Left colon (tissue), 2 donors: ENCODE measurements at regions not wholly inside any gene's neighbourhood (a gene's known extent, or its start where the extent isn't known, plus 50 kb on each side); places are given as distances from the start of the nearest gene placed in this dataset.

Source experiments
- ATAC-seq: fragments of 200-7000 bp; cut with Tn5 transposase; one replicate; pipeline ENCODE4 v1.9.1; 2020; ENCODE audit warnings: mild to moderate bottlenecking, moderate library complexity
- DNase-seq, 2 donors: peaks; one replicate each; pipeline ENCODE4 v3.0.0-alpha.2; 2020
- intact Hi-C, 2 donors: fragments of 100-400 bp; cut with DNase I in 1 of 2; cut with micrococcal nuclease in 1 of 2; formaldehyde crosslinking; loops; one replicate each; pipeline versions ENCODE4 v1.11.2 to v1.14.0; 2022; cut with DNase I, micrococcal nuclease
- donor health status: DM: no; HTN: no; CAD: no.
- donor health status: DM: yes; HTN: yes; CAD: no.

GRCh38 chr12:67424784-67425183 is 155.6 kb downstream of the CAND1 start:
- DNase-seq: peak; percentile 25 to 64
- intact Hi-C loops: no loop called here
- peak; percentile 61 for ATAC-seq

DNA sequence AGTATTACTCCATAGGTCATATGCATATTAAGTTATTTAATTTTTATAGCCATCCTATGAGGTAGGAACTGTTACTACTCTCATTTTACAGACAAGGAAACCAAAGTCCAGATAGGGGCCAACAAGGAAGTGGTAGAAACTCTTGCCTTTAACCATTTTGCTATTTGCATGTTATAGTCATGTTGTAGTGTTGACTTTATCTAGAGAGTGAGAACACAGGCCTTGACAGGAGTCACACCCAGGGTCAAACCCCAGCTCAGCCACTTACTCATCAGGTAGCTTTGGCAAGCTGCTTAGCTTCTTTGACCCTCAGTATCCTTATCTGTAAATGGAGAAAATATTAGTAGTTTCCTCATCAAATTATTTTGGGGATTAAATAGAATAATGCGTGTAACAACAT is 156.2 kb downstream of the CAND1 start:
- ATAC-seq (peak; percentile 86), DNase-seq (peak; percentile 43 to 81)
- intact Hi-C loops: no loop called here

DNA sequence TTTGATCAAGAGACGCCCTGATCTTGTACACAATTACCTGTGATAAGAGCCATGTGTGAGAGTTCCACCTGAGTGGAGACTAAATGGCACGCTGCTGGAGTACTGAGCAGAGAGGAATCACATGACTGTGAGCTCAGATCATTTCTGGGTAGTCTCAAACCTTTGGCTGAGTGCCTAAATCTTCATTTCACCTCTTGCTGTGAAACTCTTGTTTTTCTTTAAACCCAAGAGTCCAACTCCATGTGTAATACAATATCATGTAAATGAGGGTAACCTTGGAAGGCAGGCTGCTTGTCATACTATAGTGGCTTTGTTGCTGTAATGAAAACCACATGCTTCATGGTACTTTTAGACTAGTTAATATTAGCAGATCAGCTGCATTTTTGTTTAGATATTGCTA is 156.9 kb downstream of the CAND1 start:
- intact Hi-C loops: no loop called here
- DNase-seq (peak in 1 of 2 donors; percentile 13), ATAC-seq (peak; percentile 40)

DNA sequence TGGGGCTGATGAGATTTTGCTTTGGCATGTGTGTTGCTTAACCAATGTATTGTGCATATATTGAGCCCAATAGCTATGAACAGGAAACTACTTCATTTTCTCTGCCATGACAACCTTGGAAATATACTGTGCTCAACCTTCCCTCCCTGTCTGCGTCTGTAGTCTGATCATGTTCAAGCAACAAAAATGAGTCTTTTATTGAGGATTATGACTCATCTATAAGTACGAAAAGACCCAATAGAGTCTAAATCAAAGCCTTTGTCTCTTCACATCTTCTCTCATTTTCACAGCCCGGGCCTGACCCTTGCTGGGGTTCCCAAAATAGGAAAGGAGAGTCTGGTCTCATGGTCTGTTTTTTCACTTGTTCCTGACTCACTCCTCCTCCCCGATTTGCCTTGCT is 158.2 kb downstream of the CAND1 start:
- no peak for DNase-seq
- ATAC-seq: no peak
- intact Hi-C loops: no loop called here

- intact Hi-C loops: no loop called here
- ATAC-seq: peak; percentile 48
- DNase-seq: no peak
Observed at GRCh38 chr12:67428431-67428830, 159.3 kb downstream of the CAND1 start.

DNA sequence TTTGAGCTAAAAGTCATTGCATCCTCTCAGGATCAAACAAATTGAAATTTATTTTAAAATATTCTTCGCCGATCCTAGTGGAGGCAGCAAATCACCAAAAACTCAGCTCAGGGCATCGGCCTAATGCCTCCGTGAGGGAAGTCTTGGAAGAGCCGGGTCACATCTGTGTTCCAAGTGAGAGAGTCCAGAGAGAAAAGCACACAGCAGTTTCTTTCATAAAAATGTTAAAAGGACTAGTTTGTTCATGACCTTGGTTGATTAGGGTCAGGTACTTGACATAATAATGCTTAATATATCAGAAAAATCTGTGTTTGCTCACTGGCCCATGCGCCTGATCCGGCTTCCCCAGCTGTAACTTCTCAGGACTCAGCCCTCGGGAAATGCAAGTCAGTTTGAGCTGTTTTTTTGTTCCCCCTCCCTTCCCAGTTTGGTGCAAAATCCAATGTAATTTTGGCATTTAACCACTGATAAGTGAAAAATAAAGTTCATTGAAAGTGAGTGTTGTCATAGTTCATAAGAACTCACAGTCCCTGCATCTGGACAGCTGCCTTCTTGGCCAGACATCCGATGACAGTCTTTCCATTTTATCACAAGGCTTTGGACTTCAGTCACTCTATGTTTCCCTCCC is 161.7 kb downstream of the CAND1 start:
- DNase-seq (no peak), ATAC-seq (no peak)
- intact Hi-C loops: no loop called here

DNA sequence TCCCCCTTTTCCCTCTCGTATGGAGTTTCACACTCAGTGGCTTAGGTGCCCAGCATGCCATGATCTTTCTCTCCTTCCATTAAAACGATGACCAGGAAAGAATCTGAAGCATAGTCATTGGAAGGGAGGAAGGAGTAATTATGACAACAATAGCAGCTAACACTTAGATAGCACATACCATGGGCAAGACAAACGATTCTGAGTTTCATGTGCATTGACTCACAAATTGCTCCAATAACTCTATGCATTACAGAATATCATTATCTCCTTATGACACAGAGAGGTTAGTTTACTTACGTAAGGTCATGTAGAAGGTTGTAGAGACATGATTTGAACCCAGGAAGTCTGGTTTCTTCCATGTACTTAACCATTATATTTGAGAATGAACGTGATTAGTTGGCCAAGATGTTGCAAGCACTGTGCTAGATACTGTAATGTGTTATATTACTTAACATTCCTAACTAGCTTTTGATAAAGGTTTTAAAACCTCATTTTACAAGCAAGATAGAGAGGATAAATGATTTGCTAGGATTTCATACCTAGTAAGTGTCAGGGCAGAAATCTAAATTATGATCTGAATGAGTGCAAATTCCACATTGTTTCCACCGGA is 162.4 kb downstream of the CAND1 start:
- ATAC-seq (peak; percentile 56), DNase-seq (no peak)
- intact Hi-C loops: no loop called here

- no peak for DNase-seq
- intact Hi-C loops: no loop called here
- peak; percentile 21 for ATAC-seq
Observed at GRCh38 chr12:67433385-67434175, 164.4 kb downstream of the CAND1 start.

- DNase-seq (no peak), ATAC-seq (peak; percentile 11)
- intact Hi-C loops: no loop called here
Observed at GRCh38 chr12:67434671-67435370, 165.7 kb downstream of the CAND1 start.

DNA sequence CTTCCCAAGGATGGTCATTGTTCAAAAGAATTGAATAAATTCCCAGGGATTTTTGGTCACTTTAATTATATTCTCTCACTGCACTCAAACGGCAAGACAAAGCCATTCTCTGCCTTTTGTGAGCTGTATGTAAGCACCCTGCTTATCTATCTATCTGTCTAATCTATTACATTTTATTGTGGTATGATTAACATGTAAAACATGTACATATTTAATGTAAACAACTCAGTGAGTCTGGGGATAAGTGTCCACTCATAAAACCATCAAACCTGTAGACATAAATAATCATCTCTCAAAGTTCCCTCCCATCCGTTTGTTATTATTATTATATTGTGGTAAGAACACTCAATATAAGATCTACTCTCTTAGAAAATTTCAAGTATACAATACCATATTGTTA is 167.1 kb downstream of the CAND1 start:
- intact Hi-C loops: no loop called here
- no peak for ATAC-seq
- DNase-seq: no peak

GRCh38 chr12:67437011-67437410 is 167.9 kb downstream of the CAND1 start:
- ATAC-seq (no peak), DNase-seq (no peak)
- intact Hi-C loops: no loop called here

DNA sequence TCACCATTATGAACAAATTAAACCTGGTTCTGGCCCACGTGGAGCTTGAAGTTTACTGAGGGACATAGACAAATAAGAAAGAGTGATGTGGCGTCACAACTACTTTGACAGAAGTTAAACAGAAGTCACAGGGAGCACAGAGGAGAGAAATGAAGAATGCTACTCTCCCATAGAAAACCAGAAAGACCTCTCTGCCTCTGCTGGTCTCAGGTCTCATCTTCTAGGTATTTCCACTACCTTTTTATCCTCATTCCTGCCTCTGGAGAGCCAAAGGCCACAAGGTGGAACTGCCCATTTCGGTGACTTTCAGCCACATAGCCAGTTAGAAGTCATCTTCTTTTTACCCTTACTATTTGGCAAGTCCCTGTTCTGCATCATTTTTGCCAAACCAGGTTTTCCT is 170.5 kb downstream of the CAND1 start:
- intact Hi-C loops: loop anchor here in 1 of 2 donors (10.0 kb wide), 2 partner anchors 205 to 505 kb away; partner anchors contain the start of gene DYRK2
- DNase-seq: no peak
- no peak for ATAC-seq

GRCh38 chr12:67441736-67442346 is 172.7 kb downstream of the CAND1 start:
- ATAC-seq: peak; percentile 97
- intact Hi-C loops: loop anchor here in 1 of 2 donors (10.0 kb wide), 2 partner anchors 203 to 503 kb away; partner anchors contain the start of gene DYRK2
- DNase-seq: peak; percentile 84 to 97

- DNase-seq: peak in 1 of 2 donors; percentile 43
- ATAC-seq: peak; percentile 68
- intact Hi-C loops: loop anchor here in 1 of 2 donors (10.0 kb wide), 2 partner anchors 202 to 502 kb away; partner anchors contain the start of gene DYRK2
Observed at GRCh38 chr12:67442347-67442841, 173.2 kb downstream of the CAND1 start.

GRCh38 chr12:67442896-67443295 is 173.7 kb downstream of the CAND1 start:
- no peak for DNase-seq
- ATAC-seq: no peak
- intact Hi-C loops: loop anchor here in 1 of 2 donors (10.0 kb wide), 2 partner anchors 202 to 502 kb away; partner anchors contain the start of gene DYRK2

DNA sequence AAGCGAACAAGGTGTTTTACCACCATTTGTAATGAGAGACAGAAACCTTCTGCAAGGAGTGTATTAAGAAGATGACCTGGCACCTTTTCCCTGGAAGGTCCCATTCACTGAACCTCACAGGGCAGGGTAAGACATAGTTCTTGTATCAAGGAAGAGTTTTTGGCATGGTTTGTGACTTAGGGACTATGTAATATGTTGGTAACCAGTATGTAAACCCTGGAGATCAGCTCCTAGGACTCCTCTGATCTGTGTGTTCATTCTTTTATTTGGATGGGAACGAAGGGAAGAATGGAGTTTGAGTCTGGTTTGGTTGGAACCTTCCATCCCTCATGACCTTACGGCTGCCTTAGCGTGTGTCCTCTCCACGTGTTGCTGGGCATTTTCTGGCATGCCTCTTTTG is 175.4 kb downstream of the CAND1 start:
- DNase-seq (no peak), ATAC-seq (no peak)
- intact Hi-C loops: loop anchor here in 1 of 2 donors (10.0 kb wide), 2 partner anchors 200 to 500 kb away; partner anchors contain the start of gene DYRK2

DNA sequence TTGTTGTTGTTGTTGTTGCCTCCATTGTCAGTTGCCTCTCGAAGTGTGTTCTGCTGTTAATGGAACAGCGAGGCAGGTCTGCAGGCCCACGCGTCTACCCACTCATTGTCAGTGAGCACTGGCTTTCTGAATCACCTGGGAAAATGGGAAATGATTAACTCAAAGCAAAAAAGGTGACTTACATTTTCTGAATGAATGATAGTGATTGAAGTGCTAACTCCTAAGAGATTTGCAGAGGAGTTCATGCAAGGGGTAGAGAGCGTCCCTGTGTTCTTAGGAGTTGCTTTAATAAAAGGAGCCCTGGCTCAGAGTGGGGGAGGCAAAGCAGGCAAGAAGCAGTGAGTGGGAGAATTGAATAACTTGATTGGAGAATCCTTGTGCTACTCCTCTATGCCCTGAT is 177.6 kb downstream of the CAND1 start:
- ATAC-seq: no peak
- DNase-seq: no peak
- intact Hi-C loops: loop anchor here in 1 of 2 donors (10.0 kb wide), 2 partner anchors 198 to 498 kb away; partner anchors contain the start of gene DYRK2

DNA sequence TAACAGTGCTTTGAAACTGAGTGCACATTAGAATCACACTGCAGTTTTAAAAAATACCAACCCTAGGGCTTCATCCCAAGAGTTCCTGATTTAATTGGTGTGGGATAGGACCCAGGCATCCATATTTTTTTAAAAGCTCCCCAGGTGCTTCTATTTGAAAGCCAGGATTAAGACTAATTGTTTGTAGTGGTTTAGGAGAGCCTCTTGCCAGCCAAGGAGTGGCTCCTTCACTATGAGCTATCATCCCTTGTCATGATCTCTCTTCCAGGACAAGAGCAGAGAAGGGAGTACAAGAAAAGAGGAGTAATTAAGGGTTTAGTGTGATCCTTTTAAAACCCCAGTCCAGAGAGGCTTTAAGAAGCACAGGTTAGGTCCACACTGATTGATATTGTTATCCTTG is 178.0 kb downstream of the CAND1 start:
- intact Hi-C loops: loop anchor here in 1 of 2 donors (10.0 kb wide), 2 partner anchors 198 to 498 kb away; partner anchors contain the start of gene DYRK2
- DNase-seq (no peak), ATAC-seq (no peak)
